GM12865 (cell line): ENCODE measurements at regions not wholly inside any gene's neighbourhood (a gene's known extent, or its start where the extent isn't known, plus 50 kb on each side); places are given as distances from the start of the nearest gene placed in this dataset.

Experiments used
- DNase-seq: peaks from one replicate; pipeline ENCODE4 v3.0.0; 2010; ENCODE audit warnings: low read depth
- H3K4me3 ChIP-seq: 2 replicates; pipeline ENCODE4 v1.5.1; 2011; ENCODE audit warnings: mild to moderate bottlenecking, low read depth, low read length, control low read depth
- CTCF ChIP-seq: IDR thresholded peaks from 2 replicates; pipeline ENCODE4 v1.5.1; 2011; ENCODE audit warnings: low read length, control low read depth, low read depth, inconsistent platforms; ENCODE audit not compliant: insufficient read depth; ENCODE audit errors: missing control alignments

GRCh38 chr14:104376202-104377140 lies 203.1 kb upstream of the C14orf180 start:
- TF ChIP-seq CTCF = no peak
- DNase-seq = no peak
- H3K4me3 ChIP-seq = no peak overlapping the region

- DNase-seq = no peak
- TF ChIP-seq CTCF = no peak
- no peak overlapping the region for H3K4me3 ChIP-seq
Measured at GRCh38 chr14:104377256-104377655, 202.3 kb upstream of the C14orf180 start.

GRCh38 chr14:104378698-104379113 lies 200.9 kb upstream of the C14orf180 start:
- H3K4me3 ChIP-seq = no peak overlapping the region
- DNase-seq = no peak
- TF ChIP-seq CTCF = no peak

- H3K4me3 ChIP-seq = no peak overlapping the region
- no peak for TF ChIP-seq CTCF
- DNase-seq = no peak
Measured at GRCh38 chr14:104382361-104383087, 197.0 kb upstream of the C14orf180 start.

GRCh38 chr14:104383088-104383995 lies 196.2 kb upstream of the C14orf180 start:
- DNase-seq = no peak
- H3K4me3 ChIP-seq = no peak overlapping the region
- no peak for TF ChIP-seq CTCF

- no peak for TF ChIP-seq CTCF
- H3K4me3 ChIP-seq = no peak overlapping the region
- no peak for DNase-seq
Measured at GRCh38 chr14:104383996-104384775, 195.4 kb upstream of the C14orf180 start.
